GM12878 (cell line): ENCODE measurements at regions not wholly inside any gene's neighbourhood (a gene's known extent, or its start where the extent isn't known, plus 50 kb on each side); places are given as distances from the start of the nearest gene placed in this dataset.

Experiments
- ATAC-seq: fragments of 200-7000 bp; cut with Tn5 transposase; 3 replicates; pipeline ENCODE4 v1.9.1; 2020; ENCODE audit warnings: mild to moderate bottlenecking, moderate library complexity
- BruUV-seq: library from RNA; stranded (reverse); fragments of 400-500 nt; replicated peaks from 2 replicates; lab custom pipeline; 2021; lab: Mats Ljungman, UMichigan
- CTCF ChIA-PET: fragments of 300-600 bp; sonication (Branson Sonifier 250); formaldehyde crosslinking; extraction: SDS; loops from one replicate; lab custom pipeline; 2021; ENCODE audit warnings: inconsistent platforms; lab: Yijun Ruan, JAX
- POLR2A ChIA-PET: fragments of 350-600 bp; formaldehyde crosslinking; extraction: SDS; loops from one replicate; lab custom pipeline; 2021; ENCODE audit warnings: inconsistent platforms; lab: Charles Lee
- RAD21 ChIA-PET: fragments of 300-600 bp; sonication (Branson Sonifier 250); formaldehyde crosslinking; loops from one replicate; lab custom pipeline; 2023; ENCODE audit warnings: antibody characterized with exemption; ENCODE audit not compliant: unreplicated experiment; lab: Charles Lee
- SMC1A ChIA-PET: fragments of 300-600 bp; sonication (Branson Sonifier 250); formaldehyde crosslinking; loops from one replicate; lab custom pipeline; 2023; ENCODE audit not compliant: unreplicated experiment, uncharacterized antibody; lab: Charles Lee
- DNase-seq: peaks from one replicate; pipeline ENCODE4 v3.0.0-alpha.2; 2011; ENCODE audit warnings: low read depth, low spot score
- FAIRE-seq: peaks from 3 replicates; lab custom pipeline; 2011; peaks lifted over from hg19 to GRCh38; lab: Jason Lieb, UNC
- H2AFZ ChIP-seq: 2 replicates; pipeline ENCODE4 v1.6.0; 2011; ENCODE audit warnings: low read depth, low read length, control low read depth; ENCODE audit not compliant: control insufficient read depth
- H3K27ac ChIP-seq: 2 replicates; pipeline ENCODE4 v1.5.1; 2011; ENCODE audit warnings: control low read depth; ENCODE audit not compliant: control insufficient read depth, insufficient read depth
- H3K27me3 ChIP-seq, 2 experiments: replicated peaks in 1 of 2; 2 replicates each; pipeline versions ENCODE4 v1.6.0 to v1.6.1; 2011; ENCODE audit warnings: low read length in 1 of 2; ENCODE audit not compliant: control insufficient read depth in 2 of 2, insufficient read depth in 2 of 2
- H3K36me3 ChIP-seq, 2 experiments: 2 replicates each; pipeline ENCODE4 v1.5.1; 2011; ENCODE audit warnings: low read length in 1 of 2; ENCODE audit not compliant: control insufficient read depth in 2 of 2, insufficient read depth in 2 of 2
- H3K4me1 ChIP-seq: 2 replicates; pipeline ENCODE4 v1.6.1; 2011; ENCODE audit warnings: mild to moderate bottlenecking, low read length, moderate library complexity, mixed read lengths; ENCODE audit not compliant: control insufficient read depth, insufficient read depth
- H3K4me2 ChIP-seq: 2 replicates; pipeline ENCODE4 v1.6.0; 2011; ENCODE audit warnings: control low read depth; ENCODE audit not compliant: control insufficient read depth, insufficient read depth
- H3K4me3 ChIP-seq: fragments of 200-600 bp; sonication (generic); 2 replicates; pipeline ENCODE4 v1.5.1; 2016
- H3K79me2 ChIP-seq: 2 replicates; pipeline ENCODE4 v1.6.0; 2011; ENCODE audit warnings: low read length; ENCODE audit not compliant: control insufficient read depth, insufficient read depth
- H3K9ac ChIP-seq: 2 replicates; pipeline ENCODE4 v1.8.0; 2011; ENCODE audit warnings: low read length, control low read depth, mixed read lengths; ENCODE audit not compliant: control insufficient read depth, insufficient read depth
- H3K9me3 ChIP-seq: replicated peaks from 3 replicates; pipeline ENCODE4 v1.5.1; 2011; ENCODE audit warnings: mild to moderate bottlenecking, low read length; ENCODE audit not compliant: control insufficient read depth, insufficient read depth
- H4K20me1 ChIP-seq: 2 replicates; pipeline ENCODE4 v1.6.0; 2011; ENCODE audit not compliant: control insufficient read depth, insufficient read depth
- BACH1 ChIP-seq: fragments of 450-650 bp; IDR thresholded peaks from 2 replicates; pipeline ENCODE4 v1.6.1; 2017; ENCODE audit warnings: mild to moderate bottlenecking, borderline replicate concordance
- CEBPB ChIP-seq, 2 experiments: fragments of 150-350 bp in 1 of 2; IDR thresholded peaks; 2 replicates each; pipeline ENCODE4 v1.6.1; 2012 to 2014; ENCODE audit warnings: low read depth in 2 of 2, low read length in 2 of 2, borderline replicate concordance in 1 of 2, inconsistent platforms in 1 of 2
- CREB1 ChIP-seq: IDR thresholded peaks from 2 replicates; pipeline ENCODE4 v1.6.1; 2012; ENCODE audit warnings: low read depth, mild to moderate bottlenecking, inconsistent platforms
- DPF2 ChIP-seq: fragments of 450-650 bp; IDR thresholded peaks from 2 replicates; pipeline ENCODE4 v1.6.1; 2017; ENCODE audit warnings: mild to moderate bottlenecking
- ETV6 ChIP-seq, 2 experiments: fragments of 450-650 bp in 1 of 2; IDR thresholded peaks in 1 of 2; conservative IDR thresholded peaks in 1 of 2; 2 replicates each; pipeline ENCODE4 v1.6.1; 2014; ENCODE audit warnings: antibody characterized with exemption in 1 of 2, borderline replicate concordance in 1 of 2, low read depth in 1 of 2, mild to moderate bottlenecking in 1 of 2, moderate library complexity in 1 of 2
- KAT2A ChIP-seq: conservative IDR thresholded peaks from 2 replicates; pipeline ENCODE4 v1.6.1; 2011; ENCODE audit warnings: low read depth, low read length; ENCODE audit not compliant: control insufficient read depth
- STAT1 ChIP-seq: fragments of 450-650 bp; conservative IDR thresholded peaks from 2 replicates; pipeline ENCODE4 v1.6.1; 2014; ENCODE audit warnings: antibody characterized with exemption, mild to moderate bottlenecking
- ZNF217 ChIP-seq: fragments of 450-650 bp; IDR thresholded peaks from 2 replicates; pipeline ENCODE4 v1.6.1; 2017; ENCODE audit warnings: antibody characterized with exemption, mild to moderate bottlenecking
- ZNF384 ChIP-seq: IDR thresholded peaks from 2 replicates; pipeline ENCODE4 v1.6.1; 2012; ENCODE audit warnings: low read depth, mild to moderate bottlenecking, low read length, improper control_type of control experiment, borderline replicate concordance
- ZNF622 ChIP-seq: fragments of 450-650 bp; IDR thresholded peaks from 2 replicates; pipeline ENCODE4 v1.6.1; 2017; ENCODE audit warnings: mild to moderate bottlenecking, inconsistent platforms
- WGBS: methylation state at CpG from one replicate; pipeline ENCODE4 v1.1.6; 2016; ENCODE audit warnings: low lambda C conversion rate; ENCODE audit not compliant: insufficient replicate concordance, insufficient coverage; ENCODE audit errors: missing lambda C conversion rate; 5-methylcytosine and 5-hydroxymethylcytosine counted together
- in situ Hi-C: fragments of 300-500 bp; cut with MboI; formaldehyde crosslinking; loops from 9 replicates; pipeline ENCODE4 v1.14.3; 2018; ENCODE audit warnings: mixed read lengths
- intact Hi-C: fragments of 100-400 bp; cut with micrococcal nuclease; formaldehyde crosslinking; loops from one replicate; pipeline ENCODE4 v1.14.2; 2022; ENCODE audit not compliant: unreplicated experiment
- TF ChIP-seq, protein P1 (sequence below): IDR thresholded peaks from 2 replicates; pipeline ENCODE4 v1.6.1; 2012; ENCODE audit warnings: low read depth, low read length, improper control_type of control experiment
- TF ChIP-seq, protein P2 (sequence below): fragments of 450-650 bp; IDR thresholded peaks from 2 replicates; pipeline ENCODE4 v1.6.1; 2014; ENCODE audit warnings: mild to moderate bottlenecking
- TF ChIP-seq, protein P3 (sequence below): fragments of 450-650 bp; IDR thresholded peaks from 2 replicates; pipeline ENCODE4 v1.6.1; 2016; ENCODE audit warnings: mild to moderate bottlenecking, moderate library complexity, borderline replicate concordance

DNA sequence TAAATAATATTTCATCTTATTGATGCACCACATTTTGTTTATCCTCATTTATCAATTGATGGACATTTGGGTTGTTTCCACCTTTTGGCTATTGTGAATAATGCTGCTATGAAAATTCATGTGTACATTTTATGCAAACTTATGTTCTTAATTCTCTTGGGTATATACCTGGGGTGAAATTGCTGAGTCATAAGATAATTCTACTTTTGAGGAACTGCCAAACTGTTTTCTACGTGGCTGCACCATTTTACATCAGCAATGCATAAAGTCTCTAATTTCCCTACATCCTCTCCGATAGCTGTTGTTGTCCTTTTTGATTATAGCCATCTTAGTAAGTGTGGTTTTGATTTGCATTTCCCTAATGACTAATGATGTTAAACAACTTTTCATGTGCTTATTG is 116.5 kb upstream of the DLX2 start:
- 2% methylated on average over 2 of the region's 2 CpGs for WGBS
- intact Hi-C loops = no loop called here
- Histone ChIP-seq H2AFZ (no peak overlapping the region), H3K27ac (no peak overlapping the region), H3K4me2 (no peak overlapping the region), H3K27me3 (peaks cover 0 to 2% of the 10 kb centered on the region in 2 experiments; a peak in 2 of 4 replicates), H3K9ac (no peak overlapping the region), H4K20me1 (no peaks in the 10 kb centered on the region), H3K9me3 (no peaks in the 10 kb centered on the region), H3K79me2 (no peaks in the 10 kb centered on the region), H3K4me1 (no peaks in the 10 kb centered on the region), H3K36me3 (no peaks in the 10 kb centered on the region), H3K4me3 (no peak overlapping the region)
- RAD21 ChIA-PET = no interaction called here
- TF ChIP-seq ETV6 (conservative IDR thresholded peaks at IDR 0.05 in 1 of 2, IDR thresholded peaks at IDR 0.05 in 1 of 2; ENCODE audit: borderline replicate concordance in 1 of 2, low read depth in 1 of 2) (no peak), ZNF217 (no peak), BACH1 (peak; percentile 52; the same call in 1 of the 2 replicates)
- POLR2A ChIA-PET = no interaction called here
- ATAC-seq (no peak), FAIRE-seq (no peak), DNase-seq (no peak)
- SMC1A ChIA-PET = interaction anchor here (0.7 kb wide), 1 partner anchor 1317 kb away, joined by 3 read pairs; no protein-coding TSS in a partner anchor
- BruUV-seq = no TSS peak
- CTCF ChIA-PET = interaction anchor here (1.5 kb wide), 1 partner anchor 243 kb away, joined by 5 read pairs; no protein-coding TSS in a partner anchor
- in situ Hi-C loops = no loop called here

DNA sequence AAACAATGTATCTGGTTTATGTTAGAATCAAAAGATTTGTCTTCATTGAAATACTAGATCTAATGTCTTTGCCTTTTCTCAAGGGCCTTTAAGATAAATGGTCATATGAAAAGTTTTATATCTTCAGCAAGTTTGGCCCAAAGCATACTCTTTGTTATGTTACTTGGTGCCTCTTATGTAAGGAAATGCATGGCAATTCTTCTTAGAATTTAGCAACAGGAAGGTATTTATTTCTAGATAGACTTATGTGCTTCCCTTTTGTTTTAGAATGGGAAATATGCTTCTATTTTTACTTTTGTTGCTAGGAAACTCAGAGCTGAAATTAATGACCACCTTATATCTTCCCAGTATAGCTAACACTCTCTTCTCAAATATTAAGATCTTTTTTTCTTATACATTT is 117.4 kb upstream of the DLX2 start:
- intact Hi-C loops = no loop called here
- DNase-seq (no peak), FAIRE-seq (no peak), ATAC-seq (no peak)
- ChIA-PET SMC1A (interaction anchor here (1.0 kb wide), 1 partner anchor 12 kb away, joined by 3 read pairs; no protein-coding TSS in a partner anchor), POLR2A (no interaction called here), RAD21 (no interaction called here), CTCF (interaction anchor here (1.5 kb wide), 1 partner anchor 242 kb away, joined by 5 read pairs; no protein-coding TSS in a partner anchor)
- no TSS peak for BruUV-seq
- Histone ChIP-seq H3K9me3 (no peaks in the 10 kb centered on the region), H3K4me2 (no peak overlapping the region), H3K79me2 (no peaks in the 10 kb centered on the region), H3K4me1 (no peaks in the 10 kb centered on the region), H3K9ac (no peak overlapping the region), H2AFZ (no peak overlapping the region), H3K36me3 (no peaks in the 10 kb centered on the region), H4K20me1 (no peaks in the 10 kb centered on the region), H3K27ac (no peak overlapping the region), H3K4me3 (no peak overlapping the region), H3K27me3 (peaks cover 0 to 2% of the 10 kb centered on the region in 2 experiments; a peak in 2 of 4 replicates)
- TF ChIP-seq KAT2A (no peak), STAT1 (no peak), CREB1 (no peak), ZNF622 (no peak), ZNF384 (no peak), DPF2 (no peak), CEBPB (IDR thresholded peaks at IDR 0.05; ENCODE audit: borderline replicate concordance in 1 of 2, low read depth in 2 of 2, low read length in 2 of 2) (no peak)
- TF ChIP-seq, protein P1, sequence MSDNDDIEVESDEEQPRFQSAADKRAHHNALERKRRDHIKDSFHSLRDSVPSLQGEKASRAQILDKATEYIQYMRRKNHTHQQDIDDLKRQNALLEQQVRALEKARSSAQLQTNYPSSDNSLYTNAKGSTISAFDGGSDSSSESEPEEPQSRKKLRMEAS = no peak
- TF ChIP-seq, protein P2, sequence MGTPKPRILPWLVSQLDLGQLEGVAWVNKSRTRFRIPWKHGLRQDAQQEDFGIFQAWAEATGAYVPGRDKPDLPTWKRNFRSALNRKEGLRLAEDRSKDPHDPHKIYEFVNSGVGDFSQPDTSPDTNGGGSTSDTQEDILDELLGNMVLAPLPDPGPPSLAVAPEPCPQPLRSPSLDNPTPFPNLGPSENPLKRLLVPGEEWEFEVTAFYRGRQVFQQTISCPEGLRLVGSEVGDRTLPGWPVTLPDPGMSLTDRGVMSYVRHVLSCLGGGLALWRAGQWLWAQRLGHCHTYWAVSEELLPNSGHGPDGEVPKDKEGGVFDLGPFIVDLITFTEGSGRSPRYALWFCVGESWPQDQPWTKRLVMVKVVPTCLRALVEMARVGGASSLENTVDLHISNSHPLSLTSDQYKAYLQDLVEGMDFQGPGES = no peak
- TF ChIP-seq, protein P3, sequence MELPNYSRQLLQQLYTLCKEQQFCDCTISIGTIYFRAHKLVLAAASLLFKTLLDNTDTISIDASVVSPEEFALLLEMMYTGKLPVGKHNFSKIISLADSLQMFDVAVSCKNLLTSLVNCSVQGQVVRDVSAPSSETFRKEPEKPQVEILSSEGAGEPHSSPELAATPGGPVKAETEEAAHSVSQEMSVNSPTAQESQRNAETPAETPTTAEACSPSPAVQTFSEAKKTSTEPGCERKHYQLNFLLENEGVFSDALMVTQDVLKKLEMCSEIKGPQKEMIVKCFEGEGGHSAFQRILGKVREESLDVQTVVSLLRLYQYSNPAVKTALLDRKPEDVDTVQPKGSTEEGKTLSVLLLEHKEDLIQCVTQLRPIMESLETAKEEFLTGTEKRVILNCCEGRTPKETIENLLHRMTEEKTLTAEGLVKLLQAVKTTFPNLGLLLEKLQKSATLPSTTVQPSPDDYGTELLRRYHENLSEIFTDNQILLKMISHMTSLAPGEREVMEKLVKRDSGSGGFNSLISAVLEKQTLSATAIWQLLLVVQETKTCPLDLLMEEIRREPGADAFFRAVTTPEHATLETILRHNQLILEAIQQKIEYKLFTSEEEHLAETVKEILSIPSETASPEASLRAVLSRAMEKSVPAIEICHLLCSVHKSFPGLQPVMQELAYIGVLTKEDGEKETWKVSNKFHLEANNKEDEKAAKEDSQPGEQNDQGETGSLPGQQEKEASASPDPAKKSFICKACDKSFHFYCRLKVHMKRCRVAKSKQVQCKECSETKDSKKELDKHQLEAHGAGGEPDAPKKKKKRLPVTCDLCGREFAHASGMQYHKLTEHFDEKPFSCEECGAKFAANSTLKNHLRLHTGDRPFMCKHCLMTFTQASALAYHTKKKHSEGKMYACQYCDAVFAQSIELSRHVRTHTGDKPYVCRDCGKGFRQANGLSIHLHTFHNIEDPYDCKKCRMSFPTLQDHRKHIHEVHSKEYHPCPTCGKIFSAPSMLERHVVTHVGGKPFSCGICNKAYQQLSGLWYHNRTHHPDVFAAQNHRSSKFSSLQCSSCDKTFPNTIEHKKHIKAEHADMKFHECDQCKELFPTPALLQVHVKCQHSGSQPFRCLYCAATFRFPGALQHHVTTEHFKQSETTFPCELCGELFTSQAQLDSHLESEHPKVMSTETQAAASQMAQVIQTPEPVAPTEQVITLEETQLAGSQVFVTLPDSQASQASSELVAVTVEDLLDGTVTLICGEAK = no peak
- in situ Hi-C loops = no loop called here
